Fibroblast of the aortic adventitia (primary cell): ENCODE measurements at regions not wholly inside any gene's neighbourhood (a gene's known extent, or its start where the extent isn't known, plus 50 kb on each side); places are given as distances from the start of the nearest gene placed in this dataset.

Source experiments
- DNase-seq: peaks from one replicate; pipeline ENCODE4 v3.0.0-alpha.2; 2010; ENCODE audit warnings: low read depth
- H3K4me3 ChIP-seq: 2 replicates; pipeline ENCODE4 v1.5.1; 2011; ENCODE audit warnings: low read depth, mild to moderate bottlenecking, control low read depth, low read length, moderate library complexity
- CTCF ChIP-seq: IDR thresholded peaks from 2 replicates; pipeline ENCODE4 v1.5.1; 2011; ENCODE audit warnings: mild to moderate bottlenecking, low read length, control low read depth, inconsistent platforms; ENCODE audit not compliant: insufficient read depth

DNA sequence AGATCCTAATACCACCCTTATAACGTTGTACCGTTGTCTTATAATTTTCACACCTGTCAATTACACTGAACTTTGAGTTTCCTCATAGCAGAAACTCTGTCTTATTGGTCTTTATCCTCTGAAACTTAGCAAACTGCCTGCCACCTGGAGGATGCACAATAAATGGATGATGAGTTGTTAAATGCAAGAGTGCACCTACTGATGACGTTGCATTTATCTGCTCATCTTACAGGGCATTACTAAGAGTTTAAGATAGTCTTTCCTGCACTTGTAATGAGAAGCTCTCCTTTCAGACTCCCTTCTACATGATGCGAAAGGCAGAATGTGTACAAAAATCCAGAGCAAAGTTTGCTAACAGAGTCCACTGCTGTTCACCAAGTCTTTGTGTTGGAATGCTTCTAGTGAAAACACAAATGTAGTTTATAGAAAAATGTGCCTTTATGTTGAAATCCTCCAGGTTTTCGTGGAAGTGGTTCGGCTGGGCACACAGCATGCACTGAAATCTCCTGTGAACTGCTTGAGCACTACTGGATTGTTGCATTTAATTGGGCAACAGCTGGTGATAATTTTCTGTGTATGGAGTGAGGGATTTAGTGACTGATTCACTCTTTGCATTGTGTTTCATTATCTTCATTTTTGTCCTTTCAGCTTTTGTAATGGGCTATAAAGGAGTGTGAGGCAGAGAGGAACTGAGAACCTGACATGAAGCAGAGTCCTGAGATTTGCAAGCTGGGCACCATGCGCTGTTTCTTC, 665.8 kb upstream of the ID2 start:
- TF ChIP-seq CTCF = no peak
- no peak overlapping the region for H3K4me3 ChIP-seq
- DNase-seq = peak; percentile 15

DNA sequence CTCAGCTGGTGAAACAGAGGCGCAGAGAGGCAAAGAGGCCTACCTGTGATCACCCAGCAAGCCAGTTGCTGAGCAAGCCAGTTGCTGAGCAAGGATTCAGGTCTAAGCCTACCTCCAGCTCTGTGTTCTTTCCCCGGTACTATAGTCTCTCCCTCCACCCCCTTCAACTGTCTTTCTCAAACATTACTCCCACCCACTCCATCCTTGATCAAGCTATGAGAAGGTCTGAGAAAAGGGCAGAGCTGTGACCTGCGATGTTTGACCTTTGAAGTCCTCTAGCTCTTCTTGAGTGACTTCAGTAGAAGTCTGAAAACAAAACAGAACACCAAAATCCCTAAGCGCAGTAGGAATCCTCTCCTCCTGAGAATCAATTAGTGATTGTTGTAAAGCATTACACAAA, 665.2 kb upstream of the ID2 start:
- no peak for TF ChIP-seq CTCF
- DNase-seq = no peak

DNA sequence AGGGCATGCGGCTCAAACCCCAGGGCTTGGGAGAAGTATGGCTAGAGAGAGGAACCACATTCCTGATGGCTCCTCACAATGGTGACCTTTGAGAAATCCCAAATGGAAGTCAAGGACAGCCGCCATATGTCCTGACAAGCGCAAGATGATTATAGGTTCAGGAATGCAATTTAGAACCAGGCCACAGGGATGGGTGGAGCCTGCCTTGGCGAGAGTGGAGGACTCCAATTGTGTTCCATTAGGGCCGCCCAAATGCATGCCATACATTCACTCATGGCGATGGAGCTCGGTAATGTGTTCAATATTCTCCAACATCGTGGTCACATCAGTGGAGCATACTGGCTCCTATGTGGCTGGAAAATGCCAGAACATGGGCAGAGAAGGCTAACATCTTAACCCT, 662.9 kb upstream of the ID2 start:
- peak; percentile 14 for DNase-seq
- no peak overlapping the region for H3K4me3 ChIP-seq

More for the DNA sequence above, 665.2 kb upstream of the ID2 start:
- no peak overlapping the region for H3K4me3 ChIP-seq

GRCh38 chr2:8019934-8020333, 661.9 kb upstream of the ID2 start:
- no peak overlapping the region for H3K4me3 ChIP-seq
- DNase-seq = no peak
- no peak for TF ChIP-seq CTCF

More for the DNA sequence above, 662.9 kb upstream of the ID2 start:
- no peak for TF ChIP-seq CTCF

DNA sequence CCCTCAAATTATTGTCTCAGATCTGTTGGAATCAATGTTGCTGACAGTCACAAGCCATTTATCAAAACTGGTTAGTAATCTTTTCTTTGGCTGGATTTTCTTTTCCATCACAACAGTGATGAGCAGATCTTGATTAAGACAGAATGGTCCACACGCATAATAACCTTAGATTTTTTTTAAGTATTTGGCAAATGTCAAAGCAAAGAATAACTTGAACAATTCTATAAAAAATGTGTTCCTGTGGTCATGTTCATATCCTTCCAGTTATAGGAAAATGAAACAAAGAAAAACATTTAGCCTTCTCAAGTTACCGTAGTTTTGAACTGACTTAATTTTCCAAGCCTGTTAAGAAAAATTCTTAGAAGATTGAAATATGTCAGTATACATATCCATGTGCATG, 659.9 kb upstream of the ID2 start:
- peak; percentile 37 for DNase-seq
- H3K4me3 ChIP-seq = no peak overlapping the region

GRCh38 chr2:8022908-8023640, 658.8 kb upstream of the ID2 start:
- no peak overlapping the region for H3K4me3 ChIP-seq
- no peak for TF ChIP-seq CTCF
- DNase-seq = no peak

More for the DNA sequence above, 659.9 kb upstream of the ID2 start:
- TF ChIP-seq CTCF = no peak
